ENCODE measurements at regions not wholly inside any gene's neighbourhood (a gene's known extent, or its start where the extent isn't known, plus 50 kb on each side); places are given as distances from the start of the nearest gene placed in this dataset.

DNA sequence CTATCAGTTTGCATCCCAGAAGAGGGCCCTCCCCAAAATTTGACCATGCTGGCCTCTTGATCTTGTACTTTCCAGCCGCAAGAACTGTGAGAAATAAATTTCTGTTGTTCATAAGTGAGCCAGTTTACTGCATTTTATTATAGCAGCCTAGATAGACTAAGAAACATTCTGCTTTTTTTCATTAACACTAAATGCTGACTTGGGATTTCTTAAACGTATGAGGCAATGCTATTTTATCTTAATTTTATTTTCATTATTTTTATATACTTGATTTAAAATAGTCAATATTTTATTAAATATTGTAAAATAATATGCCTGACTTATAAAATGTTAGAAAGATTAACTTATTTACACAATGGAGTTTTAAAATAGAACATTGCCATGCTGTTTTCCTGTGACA is 341.8 kb upstream of the CNTNAP2 start:
- no peaks in the 10 kb centered on the region for H3K27me3 ChIP-seq (ENCODE audit: control insufficient read depth, insufficient read depth, low read length)
- H2AK5ac ChIP-seq (ENCODE audit: low read depth, low read length): no peak overlapping the region
- dilution Hi-C loops (cut with HindIII; ENCODE audit: low sequenced_read_pairs, unreplicated experiment) (no loop called here), intact Hi-C loops (cut with micrococcal nuclease) (no loop called here), in situ Hi-C loops (cut with MboI; ENCODE audit: low sequenced_read_pairs) (no loop called here)
- H4K8ac ChIP-seq (ENCODE audit: low read depth in 2 of 2, low read length in 2 of 2): no peak overlapping the region
- no peak overlapping the region for H2BK120ac ChIP-seq (ENCODE audit: low read depth, low read length)
- H3K27ac ChIP-seq (ENCODE audit: insufficient read depth, low read length): no peak overlapping the region
- H2AK9ac ChIP-seq (replicated peaks; ENCODE audit: low read depth, low read length, poor library complexity): no peak overlapping the region
- ATAC-seq (ENCODE audit: low read depth): no peak
- H4K91ac ChIP-seq (ENCODE audit: insufficient read depth, low read depth, low read length): no peak overlapping the region
- no peak overlapping the region for H4K5ac ChIP-seq (ENCODE audit: low read depth, low read length)
- peaks cover 2% of the 10 kb centered on the region; the same call in 1 of the 2 replicates for H3K9me3 ChIP-seq (ENCODE audit: control insufficient read depth, insufficient read depth, low read length)
- no peak overlapping the region for H2BK15ac ChIP-seq (ENCODE audit: low read depth, low read length)
- H3K56ac ChIP-seq (ENCODE audit: extremely low read depth, insufficient read depth, low read length): no peak overlapping the region
- no peak overlapping the region for H2AFZ ChIP-seq (replicated peaks; ENCODE audit: low read length, poor library complexity)
- no peak overlapping the region for H2BK20ac ChIP-seq (ENCODE audit: low read depth, low read length)
- no peak for DNase-seq
- no CpG with 5 or more reads among the region's 2 CpGs for WGBS, 2 experiments (ENCODE audit: extremely low coverage in 2 of 2, insufficient read length in 1 of 2)
- no peaks in the 10 kb centered on the region for H3K9me1 ChIP-seq (ENCODE audit: insufficient read depth, low read length)
- POLR2A ChIA-PET (ENCODE audit: unreplicated experiment): no interaction called here
- no peaks in the 10 kb centered on the region for H3K36me3 ChIP-seq (ENCODE audit: control insufficient read depth, insufficient read depth, low read length)
- TF ChIP-seq SMC3 (IDR thresholded peaks at IDR 0.05; ENCODE audit: low read depth, low read length): no peak
- TF ChIP-seq, protein P1, sequence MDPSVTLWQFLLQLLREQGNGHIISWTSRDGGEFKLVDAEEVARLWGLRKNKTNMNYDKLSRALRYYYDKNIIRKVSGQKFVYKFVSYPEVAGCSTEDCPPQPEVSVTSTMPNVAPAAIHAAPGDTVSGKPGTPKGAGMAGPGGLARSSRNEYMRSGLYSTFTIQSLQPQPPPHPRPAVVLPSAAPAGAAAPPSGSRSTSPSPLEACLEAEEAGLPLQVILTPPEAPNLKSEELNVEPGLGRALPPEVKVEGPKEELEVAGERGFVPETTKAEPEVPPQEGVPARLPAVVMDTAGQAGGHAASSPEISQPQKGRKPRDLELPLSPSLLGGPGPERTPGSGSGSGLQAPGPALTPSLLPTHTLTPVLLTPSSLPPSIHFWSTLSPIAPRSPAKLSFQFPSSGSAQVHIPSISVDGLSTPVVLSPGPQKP (IDR thresholded peaks at IDR 0.05; ENCODE audit: borderline replicate concordance, low read depth, low read length): no peak
- no peak for TF ChIP-seq FOS (IDR thresholded peaks at IDR 0.05; ENCODE audit: low read depth, low read length)
- TF ChIP-seq MAFK (IDR thresholded peaks at IDR 0.05; ENCODE audit: low read depth, low read length): 0 out of 2 replicates have a peak, but pooled peaks have one; percentile 35
- no peak for TF ChIP-seq RCOR1 (IDR thresholded peaks at IDR 0.05; ENCODE audit: insufficient replicate concordance, low read length)
- no peak for TF ChIP-seq NFE2L2 (IDR thresholded peaks at IDR 0.05; ENCODE audit: low read depth, low read length)
- H3K4ac ChIP-seq (ENCODE audit: low read depth, low read length): no peak overlapping the region
- H3K14ac ChIP-seq (replicated peaks; ENCODE audit: low read depth, low read length): no peak overlapping the region
- H3K9ac ChIP-seq (ENCODE audit: low read depth, low read length): no peak overlapping the region
- H3K4me3 ChIP-seq (ENCODE audit: insufficient read depth, low read depth, low read length): no peak overlapping the region
- H3K23ac ChIP-seq (ENCODE audit: low read depth, low read length): no peak overlapping the region
- no TSS peak for BruUV-seq (replicated peaks)
- H2BK5ac ChIP-seq (ENCODE audit: low read depth, low read length, poor library complexity, severe bottlenecking): no peak overlapping the region
- H3K4me1 ChIP-seq (ENCODE audit: control insufficient read depth, insufficient read depth, low read length): no peaks in the 10 kb centered on the region
- CTCF ChIA-PET: no interaction called here
- H3K79me1 ChIP-seq (ENCODE audit: low read depth in 1 of 2, low read length in 2 of 2): no peaks in the 10 kb centered on the region
- H4K20me1 ChIP-seq (ENCODE audit: insufficient read depth, low read length): no peaks in the 10 kb centered on the region
- H3K4me2 ChIP-seq (ENCODE audit: low read depth, low read length): no peak overlapping the region
- no peak overlapping the region for H3K18ac ChIP-seq (ENCODE audit: low read depth, low read length)

All from IMR-90 (cell line).